Endometrial microvascular endothelial cells (primary cell): ENCODE measurements at regions not wholly inside any gene's neighbourhood (a gene's known extent, or its start where the extent isn't known, plus 50 kb on each side); places are given as distances from the start of the nearest gene placed in this dataset.
"Not testable (repeated sequence)": the region's sequence is repeated elsewhere in the genome, so short reads cannot be mapped to it uniquely, and the experiment has no call there.

ENCODE experiments used
- in situ Hi-C: cut with HindIII; loops from 2 replicates; pipeline ENCODE4 v1.10.0; 2017; ENCODE audit warnings: low sequenced_read_pairs, low pct_unique_long_range_greater_than_20kb; ENCODE audit errors: inconsistent ontology term

DNA sequence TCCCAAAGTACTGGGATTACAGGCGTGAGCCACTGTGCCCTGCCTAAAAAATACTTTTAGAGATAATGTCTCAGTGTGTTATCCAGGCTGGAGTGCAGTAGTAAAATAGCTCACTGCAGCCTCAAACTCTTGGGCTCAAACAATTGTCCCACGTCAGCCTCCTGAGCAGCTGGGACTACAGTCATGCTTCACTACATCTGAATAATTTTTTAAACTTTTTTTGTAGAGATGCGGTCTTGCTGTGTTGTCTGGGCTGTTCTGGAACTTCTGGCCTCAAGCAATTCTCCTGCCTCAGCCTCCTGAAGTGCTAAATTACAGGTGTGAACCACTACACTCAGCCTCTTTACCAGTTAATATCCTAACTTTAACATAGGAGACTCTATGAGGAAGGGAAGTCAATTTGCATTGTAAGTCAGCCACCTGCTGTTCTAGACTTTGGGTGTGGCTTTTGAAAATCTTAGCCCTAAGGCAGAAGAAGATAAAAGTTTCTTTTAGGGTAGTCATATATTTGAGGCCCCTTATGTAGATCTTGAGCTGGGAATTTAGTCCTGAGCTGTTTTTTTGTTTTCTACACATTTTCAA is 78.2 kb upstream of the RASGRP1 start:
- in situ Hi-C loops: no loop called here

DNA sequence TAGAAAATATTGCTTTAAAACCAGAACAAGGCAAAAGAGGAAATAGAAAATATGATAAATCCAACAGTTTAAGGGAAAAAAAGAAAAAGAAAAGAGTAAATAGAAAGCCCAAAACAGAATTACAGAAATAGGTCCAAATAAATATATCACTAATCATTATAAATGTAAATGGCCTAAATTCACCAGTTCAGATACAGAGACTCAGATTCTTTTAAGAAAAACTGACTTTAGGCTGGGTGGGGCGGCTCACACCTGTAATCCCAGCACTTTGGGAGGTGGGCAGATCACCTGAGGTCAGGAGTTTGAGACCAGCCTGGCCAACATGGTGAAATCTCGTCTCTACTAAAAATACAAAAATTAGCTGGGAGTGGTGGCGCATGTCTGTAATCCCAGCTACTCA is 79.7 kb upstream of the RASGRP1 start:
- in situ Hi-C loops: not testable (repeated sequence)

DNA sequence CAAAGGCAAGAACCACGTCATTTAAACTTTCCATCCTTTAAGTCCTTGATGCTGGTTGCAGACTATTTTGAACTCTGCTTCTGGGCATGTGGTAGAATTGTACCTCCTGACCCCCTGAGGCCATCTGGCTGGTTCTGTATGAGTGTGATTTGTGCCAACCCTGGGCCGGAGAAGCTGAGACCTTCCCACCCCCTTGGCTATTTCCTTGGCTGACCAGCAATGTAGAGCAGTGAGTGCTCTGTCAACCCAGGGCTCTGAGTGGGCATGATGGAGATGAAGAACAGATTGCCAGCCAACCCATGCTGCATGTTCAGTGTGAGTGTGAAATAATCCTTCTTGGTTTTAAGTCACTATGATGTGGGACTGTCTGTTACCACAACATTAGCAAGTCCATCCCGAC is 82.1 kb upstream of the RASGRP1 start:
- in situ Hi-C loops: no loop called here

DNA sequence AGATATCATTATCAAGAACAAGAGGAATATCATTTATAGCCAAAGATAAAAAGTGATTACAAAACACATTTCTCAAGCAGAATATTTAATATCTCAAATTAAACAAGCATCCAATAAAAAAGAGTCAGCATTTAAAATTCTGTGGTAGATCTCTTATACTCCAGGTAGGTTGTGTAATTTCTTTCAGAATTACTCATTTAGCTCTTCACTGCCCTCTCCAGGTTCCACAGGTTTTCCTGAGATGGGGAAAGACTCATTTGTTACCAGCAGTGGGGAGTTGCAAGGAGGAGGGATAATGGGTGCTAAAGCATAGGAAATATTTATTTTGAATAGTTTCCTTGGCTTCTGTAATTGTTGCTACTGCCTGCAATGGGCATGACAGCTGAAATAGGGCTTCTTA is 83.1 kb upstream of the RASGRP1 start:
- in situ Hi-C loops: no loop called here

DNA sequence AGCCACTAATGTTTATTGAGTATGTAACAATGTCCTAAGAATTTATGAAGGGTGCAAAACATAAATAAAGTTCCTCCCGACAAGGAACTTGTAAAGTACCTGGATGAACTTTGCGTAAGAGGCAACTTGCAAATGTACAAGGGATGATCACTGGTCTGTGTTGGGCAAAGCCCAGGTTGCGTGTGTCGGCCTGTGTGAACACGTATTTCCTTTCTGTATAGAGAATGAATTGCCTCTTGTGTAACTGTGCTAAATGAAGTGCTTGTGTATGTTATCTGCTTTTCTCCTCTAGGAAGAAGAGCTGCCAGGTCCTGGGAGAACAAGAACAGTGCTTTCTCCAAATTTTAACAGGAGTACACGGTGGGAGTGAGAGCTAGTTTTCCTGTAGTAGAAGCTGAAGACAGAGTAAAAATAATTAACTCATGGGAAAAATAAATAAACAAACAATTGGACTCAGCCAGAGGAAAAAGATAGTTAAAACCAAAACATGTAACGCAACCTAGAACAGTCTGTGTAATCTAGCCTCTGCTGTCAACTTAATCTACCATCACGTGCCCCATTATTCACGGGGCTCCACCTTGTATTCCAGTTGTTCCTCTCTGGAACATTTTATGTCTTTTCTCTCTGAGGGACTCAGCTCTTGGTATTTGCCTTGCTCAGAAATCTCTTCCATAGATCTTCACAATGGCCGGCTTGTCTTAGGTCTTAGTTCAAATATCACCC is 83.7 kb upstream of the RASGRP1 start:
- in situ Hi-C loops: no loop called here

DNA sequence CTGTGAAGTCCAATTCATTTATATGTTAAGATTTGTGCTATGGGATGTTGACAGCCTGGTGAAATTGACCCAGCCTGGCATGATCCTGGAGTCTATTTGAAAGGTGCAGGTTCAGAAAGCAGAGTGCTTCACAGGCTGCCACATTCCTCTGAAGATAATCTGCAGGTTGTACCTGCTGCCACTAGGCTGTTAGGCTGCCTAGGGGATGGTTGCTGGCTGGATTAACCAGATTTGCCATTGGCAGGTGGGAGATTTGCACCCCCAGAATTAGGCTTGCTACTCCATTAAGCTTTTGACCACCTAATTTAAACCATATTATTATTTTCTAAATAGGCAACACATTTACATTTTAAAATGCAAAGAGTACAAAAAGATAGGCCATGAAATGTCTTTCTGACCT is 85.8 kb upstream of the RASGRP1 start:
- in situ Hi-C loops: no loop called here

DNA sequence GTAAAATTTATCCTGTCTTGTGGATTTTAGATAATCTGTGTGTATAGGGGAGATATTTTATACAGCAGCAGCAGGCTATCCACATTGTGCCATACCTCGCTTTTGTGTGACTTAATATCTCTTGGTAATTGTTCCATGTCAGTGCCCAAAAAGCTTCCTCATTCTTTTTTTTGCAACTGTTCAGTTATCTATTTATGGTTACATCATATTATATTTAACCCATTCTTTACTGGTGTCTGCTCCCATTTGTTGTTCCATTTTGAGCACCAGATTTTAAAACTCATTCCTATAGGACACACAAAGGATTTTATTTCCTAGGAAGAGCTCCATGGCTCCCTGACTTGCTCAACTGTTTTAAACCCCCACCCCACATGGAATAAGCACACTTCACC is 86.3 kb upstream of the RASGRP1 start:
- in situ Hi-C loops: no loop called here

DNA sequence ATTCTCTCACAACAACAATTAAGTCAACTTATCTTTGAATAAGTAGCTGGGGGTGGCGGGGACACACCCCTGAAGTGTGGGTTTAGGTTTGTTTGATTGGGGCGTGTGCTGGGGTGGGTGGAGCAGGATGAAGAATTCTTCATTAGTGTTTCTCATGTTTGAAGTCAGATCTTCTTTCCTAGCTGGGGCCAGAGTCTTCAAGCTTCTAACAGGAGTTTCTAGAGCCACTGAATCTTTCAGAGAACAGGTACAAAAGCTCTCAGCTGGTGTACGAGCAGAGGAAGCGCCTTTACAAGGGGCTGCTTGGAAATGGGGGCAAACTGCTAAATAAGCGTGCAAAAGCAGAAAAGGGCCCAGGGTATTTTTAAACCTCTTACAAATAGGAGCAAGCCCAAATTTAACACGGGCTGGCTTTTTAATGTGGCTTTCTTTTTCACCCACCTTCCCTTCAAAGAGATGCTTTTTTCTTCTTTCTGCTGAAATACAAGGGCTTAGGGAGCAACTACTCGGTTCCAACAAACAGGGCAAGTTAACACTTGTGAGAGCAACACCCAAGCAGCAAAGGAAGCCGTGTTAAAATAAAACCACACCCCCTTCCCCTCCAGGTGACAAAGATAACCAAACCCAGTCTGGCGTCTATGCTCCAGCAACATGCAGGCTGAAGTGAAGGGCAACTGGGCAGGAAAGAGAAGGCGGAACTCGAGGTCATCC is 86.9 kb upstream of the RASGRP1 start:
- in situ Hi-C loops: no loop called here

DNA sequence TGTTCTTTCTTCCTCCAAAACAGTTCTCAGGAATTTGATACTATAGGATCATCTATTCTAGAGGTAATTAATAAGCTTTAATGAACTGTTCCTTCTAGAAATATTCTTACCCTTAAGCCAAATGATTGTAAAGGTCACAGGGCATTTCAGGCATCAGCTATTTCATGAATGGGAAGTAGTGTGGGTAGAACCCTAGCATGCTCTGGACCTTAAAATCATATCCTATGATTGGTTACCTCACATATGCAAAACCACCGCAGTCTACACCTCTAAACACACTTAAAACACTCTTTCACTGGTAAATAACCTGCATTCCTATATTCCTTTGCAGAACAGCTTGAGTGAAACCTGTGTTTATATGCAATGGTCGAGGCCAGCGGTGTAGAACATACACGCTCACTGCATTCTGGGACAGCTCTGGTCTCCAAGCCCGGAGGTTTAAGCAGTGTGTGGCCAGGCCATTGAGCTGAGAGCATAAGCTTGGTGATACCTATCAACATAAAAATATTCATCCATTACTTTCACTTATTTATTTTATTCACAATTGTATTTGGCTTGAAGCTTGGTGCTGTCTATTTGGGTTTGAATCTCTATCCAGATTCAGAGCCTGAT is 87.7 kb upstream of the RASGRP1 start:
- in situ Hi-C loops: no loop called here

DNA sequence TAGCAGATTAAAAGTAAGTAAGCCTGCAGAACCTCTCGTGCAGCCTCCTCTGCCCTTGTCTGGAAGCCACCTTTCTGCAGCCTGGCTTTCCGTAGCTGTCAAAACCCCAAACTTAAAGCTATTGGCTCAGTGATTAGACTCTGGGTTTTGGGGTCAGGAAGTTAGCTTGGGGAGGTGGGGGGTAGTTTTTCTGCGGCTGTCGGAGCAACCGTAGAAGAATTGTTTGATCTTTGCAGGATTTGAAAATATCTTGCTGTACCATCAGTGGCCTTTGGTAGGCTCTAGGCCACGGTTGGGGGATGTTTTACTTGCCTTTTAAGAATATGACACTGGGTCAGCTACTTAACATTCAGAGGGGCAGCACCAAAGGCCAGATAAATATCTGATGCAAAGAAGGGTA is 88.4 kb upstream of the RASGRP1 start:
- in situ Hi-C loops: no loop called here

DNA sequence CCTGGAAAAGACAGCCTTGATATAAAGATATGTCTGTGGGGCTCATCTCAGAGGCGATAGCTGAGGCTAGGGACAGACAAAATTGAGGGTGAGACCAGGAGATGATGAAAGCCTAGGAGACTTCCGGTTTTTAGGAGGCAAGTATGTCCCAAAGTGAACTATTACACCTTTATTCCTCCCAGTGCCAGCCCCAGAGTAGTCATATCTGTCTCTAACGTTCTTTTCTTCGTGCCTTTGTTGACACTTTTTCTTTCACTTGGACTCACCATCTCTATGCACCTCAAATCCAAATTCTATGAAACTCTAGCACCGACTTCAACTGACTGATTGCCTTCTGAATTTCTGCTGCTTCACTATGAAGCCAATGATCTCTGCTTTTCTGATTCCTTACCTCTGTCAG is 93.8 kb upstream of the RASGRP1 start:
- in situ Hi-C loops: no loop called here

DNA sequence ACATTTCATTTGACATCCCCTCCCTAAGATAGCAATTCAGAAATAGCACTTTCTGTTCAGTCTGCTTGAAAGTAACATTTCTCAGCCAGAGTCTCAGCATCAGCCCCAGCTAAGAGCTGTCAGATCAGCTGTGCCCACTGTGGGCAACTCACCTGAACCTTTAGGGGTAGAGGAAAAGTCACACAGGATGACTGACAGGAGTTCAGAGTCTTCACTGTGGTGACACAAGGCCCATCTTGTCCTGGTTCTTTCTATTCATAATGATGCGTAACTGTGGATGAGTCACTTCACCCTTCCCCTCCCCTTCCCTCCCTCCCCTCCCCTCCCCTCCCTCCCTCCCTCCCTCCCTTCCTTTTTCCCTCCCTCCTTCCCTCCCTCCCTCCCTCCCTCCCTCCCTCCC is 96.1 kb upstream of the RASGRP1 start:
- in situ Hi-C loops: no loop called here

DNA sequence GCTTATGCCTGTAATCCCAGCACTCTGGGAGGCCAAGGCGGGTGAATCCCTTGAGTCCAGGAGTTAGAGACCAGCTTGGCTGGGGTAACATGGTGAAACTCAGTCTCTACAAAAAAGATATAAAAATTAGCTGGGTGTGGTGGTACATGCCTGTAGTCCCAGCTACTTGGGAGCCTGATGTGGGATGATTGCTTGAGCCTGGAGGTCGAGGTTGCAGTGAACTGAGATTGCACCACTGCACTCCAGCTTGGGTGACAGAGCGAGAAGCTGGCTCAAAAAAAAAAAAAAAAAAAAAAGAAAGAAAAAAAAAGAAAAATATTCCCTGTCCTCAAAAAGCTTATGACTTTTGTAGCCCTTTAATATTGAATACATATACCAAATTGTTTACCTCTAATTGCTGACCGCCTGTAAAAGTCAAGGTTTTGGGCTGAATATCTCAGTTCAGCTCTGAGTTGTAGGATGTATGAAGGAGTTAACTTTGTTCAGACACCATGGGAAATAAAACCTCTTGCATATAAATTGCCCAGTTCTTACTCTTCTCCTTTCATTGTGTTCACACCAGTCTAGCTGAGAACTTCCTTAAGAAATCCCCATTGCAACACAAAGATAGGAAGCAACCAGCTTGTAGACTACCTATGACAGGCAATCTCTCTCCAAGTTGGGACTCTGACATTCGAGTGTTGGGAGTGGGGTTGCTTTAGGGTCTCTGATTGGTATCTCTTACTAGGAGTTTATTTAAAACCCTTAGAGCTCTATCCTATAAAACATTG is 97.6 kb upstream of the RASGRP1 start:
- in situ Hi-C loops: no loop called here

DNA sequence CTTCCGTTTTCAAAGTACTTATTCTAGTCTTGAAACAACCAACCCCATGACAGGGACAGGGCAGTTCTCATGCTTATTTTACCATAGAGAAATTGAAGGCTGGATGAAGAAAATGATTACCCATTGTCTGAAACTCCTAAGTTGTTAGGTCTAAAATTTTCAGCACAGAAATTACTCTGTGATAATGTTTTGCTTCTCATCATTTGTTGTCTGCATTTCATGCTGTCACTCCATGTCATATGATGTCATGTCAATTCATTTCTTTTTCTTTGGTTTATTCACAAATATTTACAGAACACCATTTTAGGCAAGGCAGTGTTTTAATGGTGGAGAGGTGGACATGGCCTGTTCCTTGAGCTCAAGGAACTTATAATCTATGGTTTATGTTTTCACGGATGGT is 98.2 kb upstream of the RASGRP1 start:
- in situ Hi-C loops: no loop called here

DNA sequence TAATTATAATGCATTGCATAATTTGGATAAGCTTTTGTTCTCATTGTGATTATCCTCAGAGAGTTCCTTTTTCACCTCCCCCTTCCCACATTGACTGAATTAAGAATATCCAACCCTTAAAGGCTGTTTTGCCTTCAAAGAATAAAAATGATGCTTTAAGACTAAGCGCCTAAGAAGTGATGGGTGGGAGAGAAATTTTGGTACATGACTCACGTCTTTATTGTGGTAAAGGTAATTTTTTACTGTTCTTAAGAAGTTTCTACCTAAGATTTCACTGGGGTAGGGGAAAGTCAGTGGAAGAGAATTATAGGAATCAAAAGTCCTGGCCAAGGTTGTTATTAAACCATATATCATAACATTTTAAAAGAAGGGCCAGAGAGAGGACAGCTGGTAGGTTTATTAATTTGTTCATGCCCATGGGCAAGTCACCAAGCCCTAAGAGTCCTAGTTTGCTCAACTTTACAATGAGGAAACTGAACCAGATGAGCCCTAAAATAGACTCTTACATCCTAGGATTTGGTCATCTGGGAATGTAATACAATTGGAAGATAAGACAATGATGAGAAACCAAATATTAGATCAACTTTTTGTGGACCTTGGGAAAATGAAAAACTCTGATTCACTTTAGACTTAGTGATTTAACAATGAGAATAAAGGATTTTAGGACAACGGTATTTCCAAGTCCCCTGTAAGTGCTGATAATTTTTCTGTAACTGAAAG is 101.1 kb upstream of the RASGRP1 start:
- in situ Hi-C loops: no loop called here

DNA sequence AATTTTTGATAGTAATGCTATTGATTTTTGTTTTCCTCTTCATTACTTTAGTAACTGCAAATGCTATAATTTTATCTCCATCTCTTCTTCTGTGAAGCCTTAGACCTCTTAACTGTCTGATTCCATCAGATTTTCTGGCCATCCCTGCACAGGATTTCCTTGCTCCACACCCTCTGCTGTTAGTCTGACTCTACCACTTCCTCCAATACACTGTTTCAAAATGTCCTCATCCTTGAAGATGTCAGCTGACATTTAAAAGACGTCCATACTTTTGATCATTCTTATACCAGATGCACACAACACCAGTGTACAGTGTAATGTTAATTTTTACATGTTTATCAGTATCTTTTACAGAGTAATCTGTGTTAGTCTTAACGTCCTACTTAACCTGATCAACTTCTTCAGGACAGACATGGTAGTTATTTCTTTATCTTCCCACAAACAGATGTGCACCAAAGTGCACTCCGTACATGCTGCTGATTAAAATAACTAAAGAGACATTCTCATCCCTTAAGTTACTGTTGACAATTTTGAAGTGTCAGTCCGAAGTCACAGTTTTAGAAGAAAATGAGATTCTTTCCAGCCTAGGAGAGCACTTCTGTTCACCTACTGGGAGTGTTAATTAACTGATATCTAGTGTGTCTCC is 102.4 kb upstream of the RASGRP1 start:
- in situ Hi-C loops: no loop called here

DNA sequence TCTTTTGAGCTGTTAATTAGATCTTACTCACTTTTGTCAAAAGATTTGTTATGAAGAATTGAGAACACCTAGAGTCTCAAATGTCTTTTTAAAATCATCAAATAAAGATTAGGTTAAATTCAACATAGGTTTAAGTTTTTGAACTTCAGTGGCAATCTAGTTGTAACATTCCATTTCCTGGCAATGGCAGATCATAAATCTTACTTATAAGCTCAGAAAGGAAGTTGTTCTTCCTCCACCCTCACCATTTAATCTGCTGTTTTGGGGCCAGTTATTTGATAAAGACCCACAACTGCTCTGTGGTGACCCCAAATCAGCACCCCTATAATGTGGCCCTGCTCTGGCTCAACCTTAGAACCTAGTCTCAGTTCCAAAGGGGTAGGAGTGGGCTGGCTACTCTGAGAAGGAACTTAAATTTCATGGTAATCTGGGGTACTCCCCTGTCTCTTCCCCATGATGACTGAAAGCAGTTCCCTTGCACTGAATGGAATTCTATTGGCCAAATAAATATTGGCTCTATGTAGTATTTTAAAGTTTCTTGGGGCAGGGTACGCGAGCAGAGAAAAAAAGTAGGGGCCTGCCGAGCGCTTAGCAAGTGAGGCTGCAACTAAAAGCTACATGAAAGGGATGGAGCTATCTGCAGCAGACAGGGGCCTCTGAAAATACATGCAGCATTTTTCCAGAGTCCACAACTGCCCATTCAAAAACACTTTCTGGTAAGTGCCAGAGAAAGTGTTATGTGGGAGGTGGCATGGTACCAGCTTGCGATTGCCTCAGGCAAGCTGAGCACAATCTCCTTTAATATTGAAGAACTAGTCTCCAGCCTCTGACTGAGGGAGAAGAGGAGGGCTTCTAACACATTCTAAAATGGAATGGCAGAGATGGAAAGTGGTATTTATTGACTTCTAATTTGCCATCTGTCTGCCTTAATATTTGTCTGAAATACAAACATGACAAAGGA is 103.6 kb upstream of the RASGRP1 start:
- in situ Hi-C loops: no loop called here
